OCI-LY7 (cell line): ENCODE measurements at regions not wholly inside any gene's neighbourhood (a gene's known extent, or its start where the extent isn't known, plus 50 kb on each side); places are given as distances from the start of the nearest gene placed in this dataset.

Experiments
- CTCF ChIP-seq: fragments of 200-600 bp; sonication (generic); conservative IDR thresholded peaks from 2 replicates; pipeline ENCODE4 v1.5.1; 2014; ENCODE audit warnings: mild to moderate bottlenecking, antibody characterized with exemption, low read length, moderate library complexity, mixed read lengths
- EZH2phosphoT487 ChIP-seq: fragments of 200-600 bp; sonication (generic); IDR thresholded peaks from 2 replicates; pipeline ENCODE4 v1.6.1; 2018; ENCODE audit warnings: low read depth, borderline replicate concordance, mild to moderate bottlenecking, mixed run types, antibody characterized with exemption, low read length, moderate library complexity, mixed read lengths

- no peak for TF ChIP-seq CTCF
- TF ChIP-seq EZH2phosphoT487 = no peak
Observed at GRCh38 chr19:27861411-27861975, 1351.5 kb downstream of the UQCRFS1 start.
